HG03159 (cell line): ENCODE measurements at regions not wholly inside any gene's neighbourhood (a gene's known extent, or its start where the extent isn't known, plus 50 kb on each side); places are given as distances from the start of the nearest gene placed in this dataset.

Source experiments
- ATAC-seq: cut with Tn5 transposase; IDR thresholded peaks from one replicate; pipeline ENCODE4 v1.9.1; 2021; ENCODE audit warnings: mild to moderate bottlenecking, moderate library complexity; ENCODE audit not compliant: unreplicated experiment

DNA sequence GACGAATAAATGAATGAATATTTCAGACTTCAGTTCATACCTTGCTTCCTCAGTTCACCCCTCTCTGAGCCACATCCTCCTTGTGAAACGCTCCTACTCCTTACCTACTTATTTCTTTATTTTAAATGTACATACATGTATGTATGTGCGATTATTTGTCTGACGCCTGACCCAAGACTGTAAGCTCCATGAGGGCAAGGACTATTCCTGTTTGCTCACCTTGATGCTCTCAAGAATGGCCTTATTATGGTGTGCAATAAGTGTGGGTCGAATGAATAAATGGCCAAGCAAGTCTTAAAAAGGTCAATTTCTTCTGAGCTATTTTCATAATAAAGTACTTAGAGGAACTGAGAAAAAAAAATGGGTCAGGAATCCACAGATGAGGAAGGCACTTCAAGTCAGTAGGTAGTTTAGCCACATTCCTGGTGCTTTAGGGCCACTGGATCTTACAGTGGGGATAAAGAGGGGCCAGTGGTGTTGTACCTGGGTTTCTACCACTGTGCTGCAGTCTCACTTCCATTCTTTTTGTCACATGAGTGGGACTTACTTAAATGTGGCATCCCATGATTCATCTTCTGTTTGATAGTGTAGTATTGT lies 74.7 kb downstream of the SDC1 start:
- no peak for ATAC-seq

DNA sequence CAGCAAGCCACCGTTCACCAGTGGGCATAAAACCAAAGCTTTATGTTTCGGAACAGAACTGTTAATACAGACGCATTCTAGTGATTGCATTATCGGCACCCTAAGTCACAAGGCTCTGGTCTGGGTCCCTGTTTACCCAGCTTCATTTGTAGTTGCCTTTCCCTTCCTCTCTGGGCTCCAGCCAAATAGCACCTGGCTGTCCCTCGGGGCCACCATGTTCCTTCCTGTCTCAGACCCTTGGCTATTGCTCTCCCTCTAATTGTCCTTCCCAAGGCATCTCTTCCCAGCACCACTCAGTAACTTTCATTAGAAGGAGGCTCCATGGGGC lies 75.3 kb downstream of the SDC1 start:
- no peak for ATAC-seq

DNA sequence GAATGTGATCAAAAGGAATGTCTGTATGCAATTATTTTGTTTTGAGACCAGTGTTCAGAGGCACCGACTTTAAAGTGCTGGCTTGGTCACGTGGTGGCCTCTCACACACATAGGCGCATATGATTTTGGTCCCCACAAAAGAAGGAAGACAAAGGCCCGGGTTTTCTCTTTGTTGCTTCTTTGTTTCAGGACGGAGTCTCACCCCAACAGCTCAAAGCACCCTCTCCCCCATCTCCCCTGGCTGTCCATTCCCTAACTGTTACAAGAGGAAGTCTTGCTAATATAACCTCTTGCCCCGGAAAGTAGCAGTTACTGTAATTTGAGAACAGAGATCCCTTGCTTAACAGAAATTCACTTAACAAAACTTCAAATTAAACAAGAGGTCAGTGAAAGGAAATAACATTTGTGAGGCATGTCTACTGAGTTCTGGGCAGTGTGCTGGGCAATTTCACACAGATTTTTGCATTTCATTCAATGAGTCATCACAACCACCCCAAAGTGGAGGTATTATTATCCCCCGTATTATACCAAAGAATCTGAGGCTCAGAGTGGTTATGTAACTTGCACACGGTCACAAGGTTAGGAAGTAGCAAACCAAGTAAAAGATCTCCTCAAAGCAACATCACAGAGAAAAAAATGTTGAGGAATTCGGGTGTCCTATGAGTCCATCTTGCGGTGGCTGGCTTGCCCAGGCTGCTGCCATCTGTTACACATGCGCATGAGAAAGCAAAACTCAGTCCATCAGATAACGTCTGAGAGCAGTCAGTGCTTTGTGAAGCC lies 75.8 kb downstream of the SDC1 start:
- ATAC-seq, result no peak

DNA sequence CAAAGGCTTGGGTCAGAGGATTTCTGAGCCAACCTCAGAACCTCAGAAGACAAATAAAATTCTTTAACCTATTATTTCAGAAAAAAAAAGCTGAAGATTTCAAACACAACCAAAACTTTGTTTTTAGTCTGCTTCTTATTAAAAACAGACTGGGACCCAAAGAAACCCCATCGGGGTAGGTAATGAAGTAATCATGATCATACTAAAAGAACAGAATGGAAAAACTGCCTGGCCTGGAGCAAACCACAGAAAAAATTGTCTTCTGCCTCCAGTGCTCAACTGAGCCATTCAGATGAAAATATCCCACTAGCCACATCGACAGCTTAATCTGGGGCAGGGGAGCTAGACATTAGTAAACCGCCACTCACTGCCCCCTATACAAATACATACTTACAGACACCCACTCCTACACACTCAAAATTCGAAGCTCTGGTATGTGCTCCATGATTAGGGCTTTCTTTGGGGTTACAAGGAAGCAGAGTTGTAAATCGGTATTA lies 76.5 kb downstream of the SDC1 start:
- ATAC-seq, result no peak

DNA sequence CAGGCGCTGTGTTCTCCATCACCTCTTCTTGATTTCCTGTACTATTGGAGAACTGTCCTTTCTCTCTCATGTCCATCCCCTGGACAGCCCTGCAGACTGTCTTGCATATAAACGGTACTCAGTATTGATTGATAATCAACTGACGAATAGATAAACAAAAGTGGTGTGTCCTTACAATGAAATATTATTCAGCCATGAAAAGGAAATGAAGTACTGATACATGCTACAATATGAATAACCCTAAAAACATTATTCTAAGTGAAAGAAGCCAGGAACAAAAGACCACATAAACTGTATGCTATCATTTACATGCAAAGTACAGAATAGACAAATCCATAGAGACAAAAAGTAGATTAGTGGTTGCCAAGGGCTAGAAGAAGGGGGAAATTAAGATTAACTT lies 77.6 kb downstream of the SDC1 start:
- no peak for ATAC-seq

DNA sequence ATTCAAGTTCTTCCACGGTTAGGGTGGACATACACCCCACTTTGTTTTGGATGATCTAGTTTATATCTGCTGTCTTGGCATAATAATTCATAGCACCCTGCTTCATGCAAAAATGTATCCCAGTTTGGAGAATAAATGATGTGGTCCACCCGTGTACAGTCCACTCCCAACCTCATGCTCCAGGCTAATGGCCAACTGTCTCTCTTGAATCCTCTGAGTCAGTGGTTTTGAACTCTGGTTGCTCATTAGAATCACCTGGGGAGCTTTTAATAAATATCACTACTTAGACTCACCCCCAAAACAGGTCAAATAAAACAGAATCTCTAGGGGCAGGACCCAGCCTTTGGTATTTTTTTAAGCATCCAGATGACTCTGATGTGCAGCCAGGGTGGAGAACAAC lies 78.5 kb downstream of the SDC1 start:
- ATAC-seq, result no peak

DNA sequence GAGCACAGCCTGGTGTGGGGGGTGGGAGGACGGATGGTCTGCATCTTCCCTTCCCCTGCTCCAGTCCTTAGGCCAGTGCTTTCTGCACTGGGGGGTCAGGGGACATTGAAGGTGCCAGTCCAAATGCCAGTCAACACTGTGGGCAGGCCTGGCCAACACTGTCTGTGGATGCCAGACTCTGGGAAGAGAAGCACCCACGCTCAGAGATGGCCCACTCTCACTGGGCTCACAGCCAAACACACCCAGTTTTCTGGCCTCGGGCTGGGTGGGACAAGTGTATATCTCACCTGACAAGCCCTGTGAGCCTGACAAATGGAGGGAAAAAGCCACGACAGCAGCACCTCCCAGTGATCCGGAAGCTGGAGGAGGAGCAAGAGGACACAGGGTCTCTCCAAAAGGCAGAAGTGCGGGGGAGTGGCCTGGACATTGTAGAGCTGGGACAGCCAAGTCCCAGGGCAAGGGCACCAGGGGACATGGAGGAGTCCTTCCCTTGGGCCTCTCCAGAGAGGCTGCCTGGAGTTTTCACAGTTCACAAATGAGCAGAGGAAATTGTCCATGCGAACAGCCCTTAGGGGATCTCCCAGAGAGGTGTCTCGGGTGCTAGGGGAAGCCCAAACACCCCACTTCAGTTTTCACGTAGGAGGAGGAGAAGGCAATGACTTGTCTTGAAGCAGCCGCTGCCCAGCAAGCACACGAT lies 79.3 kb downstream of the SDC1 start:
- ATAC-seq, result peak; percentile 71

DNA sequence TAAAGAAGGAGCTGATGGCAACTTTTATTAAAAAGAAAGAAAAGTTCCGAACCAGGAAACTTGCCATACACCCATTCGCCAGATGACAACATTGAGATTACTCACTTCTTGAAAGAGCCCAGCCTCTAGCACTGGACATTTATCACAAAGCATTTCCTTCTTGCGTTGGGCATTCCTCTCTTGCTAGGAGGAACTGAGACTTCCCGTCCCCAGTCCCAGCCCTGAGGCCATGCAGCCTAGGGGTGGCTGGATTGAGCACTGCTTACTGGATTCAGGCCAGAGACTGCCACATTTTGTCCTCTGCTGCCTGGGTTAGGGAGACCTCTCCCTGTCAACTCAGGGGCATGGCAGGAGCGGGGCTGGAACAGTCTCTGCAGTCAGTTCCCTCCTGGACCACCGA lies 80.1 kb downstream of the SDC1 start:
- ATAC-seq, result no peak

DNA sequence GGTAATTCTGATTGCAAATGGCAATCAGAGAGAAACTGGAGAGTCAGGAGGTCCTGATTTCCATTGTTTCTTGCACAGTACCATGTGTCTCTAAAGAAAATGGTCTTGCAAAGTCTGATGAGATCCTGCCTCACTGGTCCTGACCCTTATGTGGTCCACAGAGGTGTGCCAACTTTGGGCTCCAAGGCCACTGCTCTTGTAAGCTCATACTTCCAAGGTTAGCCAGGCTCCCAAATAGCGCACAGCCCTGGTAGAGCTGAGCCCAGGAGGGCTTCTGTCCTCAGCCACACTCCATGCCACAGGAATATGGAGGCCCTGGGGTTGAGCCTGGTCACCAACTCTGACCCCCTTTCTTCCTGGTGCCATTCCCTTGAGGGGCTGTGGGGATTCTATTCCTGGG lies 80.7 kb downstream of the SDC1 start:
- no peak for ATAC-seq

DNA sequence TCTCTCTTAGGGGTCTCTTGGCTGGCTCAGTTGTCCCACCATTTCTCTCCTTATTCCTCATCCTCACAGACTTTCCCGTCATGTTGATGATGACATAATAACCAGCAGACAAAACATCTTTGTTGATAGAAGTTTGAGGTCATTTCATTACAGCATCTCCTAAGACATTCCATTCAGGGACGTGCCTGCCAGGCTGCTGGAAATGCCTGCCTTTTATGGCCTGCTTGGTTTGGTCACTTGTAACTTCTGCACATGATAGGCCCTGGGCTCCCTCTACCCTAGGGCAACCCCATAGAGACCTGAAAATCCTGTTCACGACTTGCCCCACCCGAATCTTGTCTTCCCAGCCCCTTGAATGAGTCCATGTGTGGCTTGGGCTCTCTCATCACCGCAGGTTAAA lies 81.7 kb downstream of the SDC1 start:
- ATAC-seq, result no peak

DNA sequence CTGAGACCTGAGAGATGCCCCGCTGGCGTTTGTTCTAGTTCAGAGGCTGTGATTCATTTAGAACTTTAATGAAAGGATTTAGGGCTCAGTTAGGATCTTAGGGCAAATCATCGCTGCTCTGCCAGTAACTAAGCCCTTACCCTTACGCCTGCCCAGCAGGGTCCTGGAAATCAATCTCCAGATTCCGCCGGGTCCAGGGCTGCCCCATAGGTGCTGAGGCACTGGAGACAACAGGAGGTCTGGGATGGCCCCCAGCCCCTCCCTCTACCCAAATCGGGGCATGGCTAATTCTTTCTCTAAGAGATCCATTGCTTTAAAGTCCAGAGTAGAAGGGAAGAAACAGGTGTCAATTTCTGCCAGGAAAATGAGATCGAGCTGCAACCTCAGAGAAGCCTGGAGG lies 83.1 kb downstream of the SDC1 start:
- no peak for ATAC-seq

DNA sequence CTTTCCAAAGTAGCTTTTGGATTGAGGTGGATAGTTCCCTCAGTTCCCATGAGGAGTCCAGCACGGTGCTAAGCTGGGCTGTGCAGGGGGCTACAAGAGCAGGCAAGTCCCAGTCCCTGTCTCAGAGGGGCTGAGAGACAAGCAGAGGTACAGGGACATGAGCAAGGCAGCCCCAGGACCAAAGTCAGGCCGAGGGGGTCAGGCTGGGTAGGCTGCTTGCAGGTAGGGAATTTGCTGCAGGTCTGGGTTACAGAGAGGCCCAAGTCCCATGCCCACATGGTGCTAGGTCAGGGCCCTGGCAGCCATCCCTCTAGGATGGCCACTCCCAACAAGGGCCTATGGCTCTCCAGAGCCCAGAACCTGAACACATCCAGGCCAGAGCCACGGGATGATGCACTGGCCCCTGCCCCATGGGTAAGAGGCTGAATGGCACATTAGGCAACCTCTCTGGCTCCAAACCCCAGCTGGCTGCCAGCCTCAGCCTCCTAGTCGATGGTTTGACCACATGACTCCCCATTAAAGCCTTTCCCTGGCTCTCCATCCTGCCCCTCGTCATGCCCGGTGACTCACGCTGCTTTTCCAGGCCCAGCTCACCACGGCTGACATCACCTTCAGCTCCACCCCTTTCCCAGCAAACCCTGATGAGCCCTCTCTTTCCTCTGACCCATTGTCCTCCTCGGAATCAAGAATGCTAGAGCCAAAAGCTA lies 83.7 kb downstream of the SDC1 start:
- no peak for ATAC-seq

DNA sequence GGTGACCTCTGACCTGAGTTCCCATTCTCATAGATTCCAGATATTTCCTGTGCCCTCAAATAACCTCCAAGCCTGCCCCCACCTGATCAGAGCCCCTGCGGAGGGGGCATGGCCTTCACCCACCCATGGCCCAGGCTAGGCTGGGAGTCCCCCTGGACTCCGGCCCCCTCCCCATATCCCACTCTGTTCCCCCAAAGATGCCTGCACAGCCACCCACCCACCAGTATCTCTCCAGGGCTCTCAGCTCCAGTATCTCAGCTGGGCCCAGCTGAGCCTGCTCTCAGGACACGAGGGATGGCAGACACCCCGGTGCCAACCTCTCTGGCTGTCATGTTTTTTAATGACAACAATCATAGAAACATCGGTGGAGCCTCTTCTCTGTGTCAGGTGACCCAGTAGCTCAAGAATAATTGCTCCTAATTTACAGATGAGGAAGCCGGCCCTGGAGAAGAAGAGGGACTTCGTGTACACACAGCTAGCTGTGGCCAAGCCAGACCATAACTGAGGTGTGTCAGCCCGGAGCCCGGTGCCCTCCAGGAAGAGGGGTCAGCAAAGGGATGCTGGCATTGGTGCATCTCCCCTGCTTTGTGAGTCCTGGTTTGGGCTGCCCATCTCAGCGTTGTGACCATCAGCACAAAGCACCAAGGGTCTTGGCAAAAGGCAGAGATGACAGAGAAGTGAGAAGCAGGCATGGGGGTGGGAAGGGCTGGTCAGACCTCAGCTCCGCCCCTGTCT lies 84.4 kb downstream of the SDC1 start:
- ATAC-seq, result no peak

DNA sequence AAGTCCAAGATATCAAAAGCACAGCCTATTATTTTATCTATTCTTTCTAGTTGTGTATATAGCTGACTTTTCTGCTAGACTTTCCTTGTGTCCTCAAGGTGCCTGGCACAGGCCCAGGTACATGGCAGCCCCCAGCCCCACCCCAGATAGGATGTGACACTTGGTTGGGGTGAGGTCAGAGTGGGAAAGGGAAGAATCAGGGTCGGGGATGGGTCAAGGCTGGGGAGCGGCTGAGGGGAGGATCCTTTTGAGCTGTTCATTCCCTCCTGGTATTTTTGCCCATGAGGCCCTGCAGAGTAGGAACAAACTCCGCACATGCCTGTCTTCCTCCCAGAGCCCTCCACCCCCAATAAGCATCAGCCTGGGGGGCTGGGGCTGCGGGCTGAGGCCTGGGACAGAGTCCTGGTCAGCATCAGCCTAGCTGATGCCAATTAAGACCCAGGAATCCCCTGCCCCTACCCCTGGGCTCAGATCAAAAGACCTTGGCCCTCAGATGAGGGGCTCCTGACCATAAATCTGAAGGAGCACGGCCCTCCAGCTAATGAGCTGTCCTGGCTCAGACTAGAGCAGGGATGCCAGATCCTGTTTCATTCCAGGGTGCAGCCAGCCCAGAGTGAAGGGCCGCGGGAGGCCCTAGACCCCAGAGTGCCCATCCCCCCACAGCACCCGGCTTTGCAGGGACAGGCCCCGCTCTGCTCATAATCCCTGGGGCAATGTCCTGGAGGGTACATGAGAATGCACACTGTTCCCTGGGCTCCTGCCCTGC lies 85.3 kb downstream of the SDC1 start:
- ATAC-seq, result no peak

DNA sequence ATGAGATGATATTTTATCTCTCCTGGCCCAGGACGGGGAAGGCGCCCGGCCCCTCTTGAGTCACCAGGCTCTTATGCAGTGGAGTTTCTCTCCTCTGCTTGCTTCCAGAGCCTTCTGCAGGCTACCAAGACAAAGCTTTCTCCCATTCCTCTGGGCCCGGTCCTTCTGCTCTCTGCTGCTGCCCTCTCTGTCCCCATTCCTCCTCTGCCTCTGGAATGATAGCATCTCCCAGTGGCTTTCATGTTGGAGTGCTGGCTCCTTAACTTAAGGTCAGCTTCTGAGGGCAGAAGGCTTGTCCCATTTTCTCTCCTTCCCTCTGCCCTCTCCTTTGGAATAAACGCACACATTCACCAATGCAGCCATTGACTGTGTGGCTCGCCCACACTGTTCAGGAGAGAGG lies 86.2 kb downstream of the SDC1 start:
- no peak for ATAC-seq

DNA sequence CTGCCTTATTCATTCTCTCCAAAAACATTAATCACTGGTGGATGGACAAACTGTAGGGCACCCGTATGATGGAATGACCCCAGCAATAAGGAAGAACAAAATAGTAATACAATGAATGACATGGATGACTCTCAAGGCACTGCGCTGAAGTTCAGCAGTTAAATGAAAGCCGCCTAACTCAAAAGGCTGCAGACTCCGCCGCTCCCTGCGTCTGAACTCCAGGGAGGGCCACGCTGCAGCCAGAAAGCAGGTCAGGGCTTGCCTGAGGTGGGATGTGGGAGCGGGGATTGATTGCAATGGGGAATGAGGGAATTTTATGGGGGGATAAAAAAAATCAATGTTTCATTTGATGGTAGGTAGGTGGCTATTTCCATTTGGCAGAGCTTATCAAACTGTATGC lies 86.5 kb upstream of the LAPTM4A start:
- no peak for ATAC-seq

DNA sequence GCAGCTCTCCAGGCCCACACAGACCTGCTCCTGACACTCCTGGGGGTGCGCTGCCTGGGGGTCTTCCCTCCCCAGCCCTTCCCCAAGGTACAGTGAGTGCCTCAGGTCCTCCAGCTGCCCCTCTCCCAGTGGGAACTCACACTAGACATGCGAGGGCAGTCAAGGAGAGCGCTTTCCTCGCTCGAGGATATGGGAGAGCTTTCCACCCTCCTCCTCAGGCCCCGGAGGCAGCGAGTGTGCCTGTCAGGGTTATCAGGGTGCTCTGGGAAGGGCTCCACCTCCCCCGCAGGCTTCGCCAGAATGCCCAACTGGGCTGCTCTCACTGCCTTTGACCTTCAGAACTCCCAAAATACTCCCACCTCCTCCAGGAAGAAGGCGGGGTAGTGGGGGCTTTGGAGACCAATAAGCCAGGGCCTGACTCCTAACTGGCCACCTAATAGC lies 85.7 kb upstream of the LAPTM4A start:
- no peak for ATAC-seq

DNA sequence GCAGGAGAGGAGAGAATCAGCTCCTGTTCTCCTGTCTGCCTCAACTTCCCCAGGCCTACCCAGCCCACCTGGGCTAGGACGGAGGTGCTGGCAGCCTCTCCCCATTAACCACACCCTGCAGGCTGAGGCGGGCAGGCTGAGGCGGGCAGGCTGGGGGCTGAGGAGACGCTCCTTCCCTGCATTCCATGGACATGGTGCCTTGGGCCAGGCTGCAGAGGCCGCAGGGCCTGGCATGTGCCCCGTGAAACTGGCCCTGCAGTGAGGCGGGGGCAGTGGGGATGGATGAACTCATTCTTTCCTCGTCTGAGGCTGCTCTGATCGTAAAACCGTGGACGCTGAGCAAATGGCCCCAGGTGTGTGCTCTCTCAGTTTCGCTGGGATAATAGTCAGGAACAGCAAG lies 84.7 kb upstream of the LAPTM4A start:
- no peak for ATAC-seq

DNA sequence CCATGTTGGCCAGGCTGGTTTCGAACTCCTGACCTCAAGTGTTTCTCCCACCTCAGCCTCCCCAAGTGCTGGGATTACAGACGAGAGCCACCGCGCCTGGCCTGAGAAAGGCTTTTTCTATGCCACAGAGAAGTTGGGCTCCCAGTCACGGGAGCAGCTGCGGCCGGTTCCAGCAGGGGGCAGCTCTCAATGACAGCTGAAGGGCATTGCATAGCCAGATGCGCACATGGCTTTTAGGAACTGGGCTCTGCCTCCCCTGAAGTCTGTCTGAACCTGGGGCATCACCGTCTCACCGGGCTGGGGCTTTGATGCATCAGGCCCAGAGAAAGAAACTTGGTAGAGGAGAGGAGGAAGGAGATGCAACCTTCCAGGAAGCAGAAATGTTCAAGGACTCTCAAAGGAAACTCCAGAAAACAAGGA lies 84.2 kb upstream of the LAPTM4A start:
- ATAC-seq, result peak; percentile 83

DNA sequence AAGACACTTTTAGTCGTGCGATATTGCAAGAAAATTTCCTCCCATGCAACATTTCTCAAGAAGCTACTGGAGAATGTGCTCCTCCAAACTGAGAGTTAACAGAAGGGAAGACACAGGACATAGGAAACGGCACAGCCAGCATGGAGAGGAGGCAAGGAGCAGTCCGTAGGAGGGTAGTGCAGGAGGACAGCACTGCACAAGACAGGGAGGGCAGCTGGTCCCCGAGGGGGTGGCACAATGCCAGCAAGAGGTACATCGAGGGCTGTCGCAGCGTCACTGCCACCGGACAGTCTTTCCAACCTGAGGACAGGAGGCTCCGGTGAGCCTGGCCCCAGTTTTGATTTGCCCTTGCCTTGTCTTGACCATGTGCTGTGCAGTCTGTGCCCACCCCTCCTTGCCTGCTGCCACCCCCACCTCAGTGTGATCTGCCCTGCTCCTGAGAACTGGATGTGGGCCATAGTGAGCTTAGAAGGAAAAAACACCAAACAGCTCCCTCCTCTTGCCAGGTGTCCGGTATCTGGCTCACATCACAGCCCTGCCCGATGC lies 81.6 kb upstream of the LAPTM4A start:
- no peak for ATAC-seq
